Suprapubic skin (tissue), 4 donors: ENCODE measurements at regions not wholly inside any gene's neighbourhood (a gene's known extent, or its start where the extent isn't known, plus 50 kb on each side); places are given as distances from the start of the nearest gene placed in this dataset.
"Not testable (repeated sequence)": the region's sequence is repeated elsewhere in the genome, so short reads cannot be mapped to it uniquely, and the experiment has no call there.

ENCODE experiments used
- DNase-seq, 2 donors: peaks; one replicate each; pipeline ENCODE4 v3.0.0-alpha.2; 2019; ENCODE audit warnings: low spot score in 2 of 2
- H3K27ac ChIP-seq: fragments of 200-600 bp; sonication (generic); one replicate; pipeline ENCODE4 v1.5.1; 2019
- H3K27me3 ChIP-seq: fragments of 200-600 bp; sonication (generic); one replicate; pipeline ENCODE4 v1.5.1; 2019
- H3K36me3 ChIP-seq: fragments of 200-600 bp; sonication (generic); one replicate; pipeline ENCODE4 v1.5.1; 2019
- H3K4me1 ChIP-seq: fragments of 200-600 bp; sonication (generic); one replicate; pipeline ENCODE4 v1.5.1; 2019
- H3K4me3 ChIP-seq: fragments of 200-600 bp; sonication (generic); one replicate; pipeline ENCODE4 v1.5.1; 2019; ENCODE audit warnings: mild to moderate bottlenecking
- H3K9me3 ChIP-seq: fragments of 200-600 bp; sonication (generic); one replicate; pipeline ENCODE4 v1.5.1; 2019
- WGBS: methylation state at CpG from one replicate; pipeline ENCODE4 v1.1.5; 2018; 5-methylcytosine and 5-hydroxymethylcytosine counted together

- not testable (repeated sequence) for H3K4me3 ChIP-seq, H3K27ac ChIP-seq, H3K36me3 ChIP-seq, DNase-seq, H3K27me3 ChIP-seq, H3K9me3 ChIP-seq, H3K4me1 ChIP-seq
- WGBS, result no CpG with 5 or more reads among the region's 10 CpGs
Observed at GRCh38 chr2:87414795-87415570, 332.9 kb upstream of the PLGLB2 start.

- no CpG with 5 or more reads among the region's 1 CpG for WGBS
- H3K9me3 ChIP-seq, H3K27me3 ChIP-seq, DNase-seq, H3K27ac ChIP-seq, H3K4me3 ChIP-seq, H3K4me1 ChIP-seq, H3K36me3 ChIP-seq: not testable (repeated sequence)
Observed at GRCh38 chr2:87415586-87416265, 332.2 kb upstream of the PLGLB2 start.

- DNase-seq, result peak in 1 of 2 donors; percentile 85
- 57% methylated on average over 1 of the region's 1 CpG for WGBS
- not testable (repeated sequence) for H3K4me3 ChIP-seq, H3K9me3 ChIP-seq, H3K27me3 ChIP-seq, H3K4me1 ChIP-seq, H3K27ac ChIP-seq, H3K36me3 ChIP-seq
Observed at GRCh38 chr2:87416266-87416592, 331.7 kb upstream of the PLGLB2 start.

GRCh38 chr2:87417147-87417546 lies 330.7 kb upstream of the PLGLB2 start:
- H3K4me3 ChIP-seq, H3K27me3 ChIP-seq, H3K27ac ChIP-seq, H3K4me1 ChIP-seq, H3K36me3 ChIP-seq, H3K9me3 ChIP-seq, DNase-seq: not testable (repeated sequence)
- WGBS, result no CpG with 5 or more reads among the region's 6 CpGs

GRCh38 chr2:87417742-87418567 lies 329.9 kb upstream of the PLGLB2 start:
- H3K36me3 ChIP-seq, H3K4me1 ChIP-seq, H3K27ac ChIP-seq, H3K27me3 ChIP-seq, H3K9me3 ChIP-seq, H3K4me3 ChIP-seq: not testable (repeated sequence)
- 60% methylated on average over 1 of the region's 3 CpGs for WGBS
- peak in 1 of 2 donors; percentile 85 for DNase-seq

GRCh38 chr2:87418823-87419822 lies 328.8 kb upstream of the PLGLB2 start:
- H3K27me3 ChIP-seq, H3K4me1 ChIP-seq, H3K4me3 ChIP-seq, H3K27ac ChIP-seq, H3K36me3 ChIP-seq, H3K9me3 ChIP-seq: not testable (repeated sequence)
- DNase-seq, result peak in 1 of 2 donors; percentile 87
- 69% methylated on average over 7 of the region's 9 CpGs for WGBS

- WGBS, result no CpG with 5 or more reads among the region's 5 CpGs
- not testable (repeated sequence) for H3K36me3 ChIP-seq
Observed at GRCh38 chr2:87419980-87420379, 327.9 kb upstream of the PLGLB2 start.

GRCh38 chr2:87420954-87421353 lies 326.9 kb upstream of the PLGLB2 start:
- DNase-seq, H3K36me3 ChIP-seq, H3K27ac ChIP-seq, H3K4me3 ChIP-seq, H3K4me1 ChIP-seq, H3K9me3 ChIP-seq, H3K27me3 ChIP-seq: not testable (repeated sequence)
- WGBS, result no CpG with 5 or more reads among the region's 4 CpGs

More at GRCh38 chr2:87419980-87420379, 327.9 kb upstream of the PLGLB2 start:
- H3K4me1 ChIP-seq, H3K4me3 ChIP-seq, H3K27me3 ChIP-seq, H3K27ac ChIP-seq, DNase-seq, H3K9me3 ChIP-seq: not testable (repeated sequence)

- H3K27me3 ChIP-seq, DNase-seq, H3K4me1 ChIP-seq, H3K9me3 ChIP-seq, H3K27ac ChIP-seq, H3K36me3 ChIP-seq, H3K4me3 ChIP-seq: not testable (repeated sequence)
- 71% methylated on average over 2 of the region's 7 CpGs for WGBS
Observed at GRCh38 chr2:87423796-87424762, 323.8 kb upstream of the PLGLB2 start.

GRCh38 chr2:87424763-87425154 lies 323.1 kb upstream of the PLGLB2 start:
- not testable (repeated sequence) for H3K4me1 ChIP-seq, H3K4me3 ChIP-seq, H3K27ac ChIP-seq, H3K9me3 ChIP-seq, H3K27me3 ChIP-seq, H3K36me3 ChIP-seq
- WGBS, result no CpG with 5 or more reads among the region's 1 CpG
- peak in 1 of 2 donors; percentile 91 for DNase-seq

- 20% methylated on average over 3 of the region's 3 CpGs for WGBS
- not testable (repeated sequence) for H3K4me3 ChIP-seq, H3K27me3 ChIP-seq, H3K36me3 ChIP-seq, DNase-seq, H3K27ac ChIP-seq, H3K9me3 ChIP-seq, H3K4me1 ChIP-seq
Observed at GRCh38 chr2:87425191-87425590, 322.7 kb upstream of the PLGLB2 start.

- H3K27ac ChIP-seq, H3K27me3 ChIP-seq, H3K4me3 ChIP-seq, H3K36me3 ChIP-seq, H3K9me3 ChIP-seq, H3K4me1 ChIP-seq, DNase-seq: not testable (repeated sequence)
- WGBS, result no CpG with 5 or more reads among the region's 3 CpGs
Observed at GRCh38 chr2:87425717-87426116, 322.2 kb upstream of the PLGLB2 start.
